ENCODE measurements at regions not wholly inside any gene's neighbourhood (a gene's known extent, or its start where the extent isn't known, plus 50 kb on each side); places are given as distances from the start of the nearest gene placed in this dataset.

DNA sequence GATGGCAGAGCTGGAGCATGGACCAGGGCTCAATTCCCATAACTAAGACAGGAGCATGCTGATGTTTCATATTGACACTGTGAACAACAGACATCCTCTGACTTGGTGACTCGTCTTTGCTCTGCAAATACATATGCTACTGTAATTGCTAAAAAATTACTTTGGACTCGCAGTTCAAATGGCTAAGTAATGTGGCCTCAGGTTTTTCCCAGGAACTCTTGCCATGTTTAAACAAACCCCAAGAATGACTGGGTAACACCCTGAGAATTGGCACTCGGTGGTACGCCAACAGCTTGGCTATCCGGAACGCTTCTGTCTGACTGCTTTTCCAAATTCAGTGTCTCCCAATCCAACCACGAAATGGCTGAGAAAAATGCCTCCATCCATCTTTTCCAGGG is 456.7 kb upstream of the THBS1 start:
- no peak for DNase-seq

DNA sequence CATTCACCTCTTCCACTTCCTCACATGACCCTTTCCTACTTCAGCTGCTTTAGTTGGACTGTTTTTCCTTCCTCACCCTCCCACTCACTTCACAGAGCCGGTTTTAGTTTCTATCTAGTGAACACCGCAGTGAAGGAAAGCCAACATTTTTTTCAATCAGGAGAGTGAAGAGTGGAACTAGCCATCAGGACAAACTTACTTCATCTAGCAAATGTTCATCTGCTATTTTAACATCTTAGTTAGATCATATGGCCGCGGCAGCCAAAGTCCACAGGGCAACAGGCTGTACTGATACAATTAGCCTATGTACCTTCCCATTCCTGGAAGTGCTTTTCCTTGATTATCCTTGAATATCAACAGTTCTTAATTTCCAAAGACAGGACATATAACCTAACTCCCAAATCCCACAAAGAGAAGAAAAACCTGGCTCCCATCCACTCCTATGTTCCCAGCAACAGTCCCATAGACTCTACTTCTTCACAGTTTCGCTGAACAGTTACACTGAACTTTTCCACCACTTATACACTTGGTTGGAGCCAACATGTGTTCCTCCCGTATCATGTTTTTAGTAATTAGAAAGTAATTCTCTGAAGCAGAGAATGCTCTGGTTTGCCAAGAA is 456.2 kb upstream of the THBS1 start:
- DNase-seq, result peak; percentile 57

DNA sequence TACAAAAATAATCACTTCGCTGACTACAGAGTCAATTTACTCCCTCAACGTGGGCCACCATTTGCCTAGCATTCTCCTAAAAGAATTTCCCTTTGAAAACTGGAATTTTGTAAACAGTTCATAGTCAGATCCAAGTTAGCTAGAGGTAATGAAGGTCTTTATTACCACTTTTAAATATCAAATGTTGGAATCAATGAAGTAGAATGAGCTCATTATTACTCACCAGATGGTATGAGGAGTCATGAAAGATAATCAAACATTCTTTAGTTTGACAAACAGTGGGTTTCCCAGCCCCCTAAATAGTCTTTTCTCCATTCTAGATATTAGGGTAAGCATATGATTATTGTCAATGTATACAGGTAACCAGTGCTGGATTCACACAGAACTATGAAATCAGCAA is 455.7 kb upstream of the THBS1 start:
- DNase-seq, result no peak

DNA sequence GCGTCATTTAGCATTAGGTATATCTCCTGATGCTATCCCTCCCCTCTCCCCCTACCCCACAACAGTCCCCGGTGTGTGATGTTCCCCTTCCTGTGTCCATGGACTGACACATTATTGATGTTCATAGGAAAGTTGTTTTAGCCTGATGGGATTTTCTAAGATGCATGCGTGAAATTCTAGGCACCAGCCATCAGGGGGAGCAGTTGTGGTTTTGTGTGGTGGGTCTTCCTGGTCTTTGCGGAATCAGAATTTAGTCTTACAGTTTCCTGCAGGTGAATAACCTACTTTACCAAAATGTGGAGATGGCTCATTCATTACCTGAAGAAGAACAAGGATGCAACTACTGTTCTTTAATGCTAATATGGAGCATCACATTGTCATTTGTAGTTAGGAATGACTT is 455.0 kb upstream of the THBS1 start:
- no peak for DNase-seq

DNA sequence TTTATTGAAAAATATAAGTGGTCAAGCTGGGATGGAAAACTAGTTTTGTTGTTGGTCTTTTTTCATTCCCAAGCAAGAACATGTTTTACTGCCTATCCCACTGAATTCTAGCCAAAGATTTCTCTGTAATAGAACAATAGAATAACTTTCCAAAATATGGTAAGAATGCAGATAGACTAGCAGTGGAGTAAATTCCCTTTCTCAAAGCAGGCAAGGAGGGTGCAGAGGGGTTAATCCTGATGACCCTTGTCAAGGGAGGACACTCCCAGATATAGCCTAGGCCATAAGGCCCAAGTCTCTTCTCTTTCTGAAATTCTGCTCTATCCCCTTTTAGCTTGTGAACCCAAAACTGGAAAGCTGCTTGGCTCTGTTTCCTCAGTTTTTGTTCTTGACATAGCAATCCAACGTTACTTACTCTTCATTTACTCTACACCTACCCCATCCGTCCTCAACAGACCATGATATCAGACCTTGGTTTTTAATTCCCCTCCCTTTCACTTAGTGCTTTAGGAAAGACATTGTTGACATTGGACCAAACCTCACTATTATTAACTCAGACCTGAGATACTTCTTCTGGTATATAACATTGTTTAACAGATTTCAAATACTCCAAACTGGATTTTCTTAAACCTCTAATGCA is 453.6 kb upstream of the THBS1 start:
- no peak for DNase-seq

DNA sequence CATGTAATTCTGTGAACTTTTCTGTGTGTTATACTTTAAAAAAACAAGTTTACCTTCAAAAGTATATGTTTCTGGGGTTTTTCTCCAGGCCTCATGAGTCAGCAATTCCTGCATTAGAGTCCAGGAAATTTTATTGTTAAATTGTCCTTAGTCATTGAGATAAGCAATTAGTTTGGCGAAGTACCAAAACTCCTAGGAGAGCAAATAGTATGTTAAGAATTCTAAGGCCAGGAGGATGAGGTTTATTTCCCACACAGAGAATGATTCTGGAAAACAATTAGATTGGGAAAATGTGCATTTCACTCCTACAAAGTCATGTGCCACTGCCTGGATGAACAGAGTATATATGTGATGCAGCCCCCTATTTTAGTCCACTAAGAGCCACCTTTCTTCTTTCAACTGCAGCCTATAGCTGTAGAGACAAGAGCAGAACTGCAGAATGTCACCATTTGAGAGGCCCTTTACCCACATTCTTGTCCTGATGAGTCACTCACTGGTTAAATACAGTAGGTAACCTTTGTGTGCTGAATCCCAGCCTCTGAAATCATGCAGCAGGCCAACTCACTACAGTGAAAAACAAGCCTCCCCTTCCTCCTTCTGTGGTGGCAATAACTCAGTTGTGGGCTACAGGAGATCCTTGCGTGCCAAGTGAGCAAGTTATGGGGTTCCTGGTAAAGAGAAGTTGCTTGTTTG is 452.8 kb upstream of the THBS1 start:
- no peak for DNase-seq

DNA sequence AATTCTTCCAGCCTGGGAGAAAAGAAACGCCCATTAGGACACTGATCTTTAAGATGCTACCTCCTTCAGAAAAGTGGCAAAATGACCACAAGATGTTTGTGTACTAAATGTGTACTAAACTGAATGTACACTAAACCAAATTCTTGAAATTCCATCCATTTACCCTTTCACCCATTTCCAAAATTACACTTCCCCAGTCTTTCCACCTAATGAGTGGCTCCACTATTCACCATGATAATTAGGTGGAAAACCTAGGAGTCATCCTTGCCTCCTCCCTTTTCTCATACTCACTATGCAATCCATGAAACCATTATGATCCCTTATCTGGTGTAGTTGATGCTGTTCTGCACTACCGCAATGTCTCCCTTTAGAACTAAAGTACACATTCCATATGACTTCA is 452.1 kb upstream of the THBS1 start:
- no peak for DNase-seq

DNA sequence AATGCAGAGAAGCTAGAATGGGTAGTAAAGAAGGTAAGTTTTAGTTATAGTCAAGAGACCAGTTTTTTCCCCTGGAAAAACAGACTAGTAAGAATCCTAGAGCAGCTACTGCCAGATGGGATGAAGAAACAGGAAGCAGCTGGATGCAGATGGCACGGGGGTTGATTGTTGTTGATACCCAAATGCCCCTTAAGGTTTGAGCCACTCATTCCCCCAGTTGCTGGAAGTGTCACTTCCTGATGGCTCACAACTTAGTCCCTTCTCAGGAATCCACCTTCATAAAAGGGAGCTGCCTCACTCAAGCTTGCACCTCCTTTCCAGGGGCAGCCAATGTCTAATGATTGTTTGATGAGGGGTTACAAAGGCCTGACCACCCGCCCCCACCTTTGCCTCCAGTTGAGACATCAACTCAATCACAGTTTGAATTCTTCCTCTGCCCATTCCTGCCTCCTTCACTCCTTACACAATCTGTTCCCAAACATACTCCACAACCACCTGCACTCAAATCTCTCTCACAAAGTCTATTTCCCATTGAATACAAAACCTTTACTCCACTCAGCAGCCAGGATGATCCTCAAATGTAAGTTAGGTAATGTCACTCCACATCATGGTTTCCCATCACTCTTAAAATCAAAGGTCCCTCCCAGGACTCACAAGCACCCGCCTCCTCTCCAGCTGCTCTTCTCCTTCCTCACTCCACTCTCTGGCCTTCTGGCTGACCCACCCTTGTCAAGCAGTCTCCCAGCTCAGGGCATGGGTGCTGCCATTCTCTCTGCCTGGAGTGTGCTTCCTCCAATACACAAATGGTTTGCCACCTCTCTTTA is 450.1 kb upstream of the THBS1 start:
- DNase-seq, result no peak

DNA sequence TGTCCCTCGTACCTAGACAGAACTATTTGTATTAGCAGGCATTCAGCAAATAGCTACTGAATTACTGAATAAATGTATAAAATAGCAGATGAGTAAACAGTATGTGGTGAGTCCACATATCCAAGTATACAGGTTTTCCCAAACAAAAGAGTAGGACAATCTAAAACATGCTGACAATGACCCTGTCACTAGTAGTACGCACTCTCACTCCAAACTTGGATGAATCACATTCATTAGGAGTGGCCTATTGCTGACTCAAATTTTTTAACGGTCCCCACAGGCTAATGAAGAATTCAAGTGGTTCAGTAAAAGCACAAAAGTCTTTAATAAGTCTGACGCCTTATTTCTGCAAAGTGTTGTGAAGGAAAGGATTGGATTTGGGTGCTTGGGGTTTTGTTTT is 449.3 kb upstream of the THBS1 start:
- DNase-seq, result no peak

DNA sequence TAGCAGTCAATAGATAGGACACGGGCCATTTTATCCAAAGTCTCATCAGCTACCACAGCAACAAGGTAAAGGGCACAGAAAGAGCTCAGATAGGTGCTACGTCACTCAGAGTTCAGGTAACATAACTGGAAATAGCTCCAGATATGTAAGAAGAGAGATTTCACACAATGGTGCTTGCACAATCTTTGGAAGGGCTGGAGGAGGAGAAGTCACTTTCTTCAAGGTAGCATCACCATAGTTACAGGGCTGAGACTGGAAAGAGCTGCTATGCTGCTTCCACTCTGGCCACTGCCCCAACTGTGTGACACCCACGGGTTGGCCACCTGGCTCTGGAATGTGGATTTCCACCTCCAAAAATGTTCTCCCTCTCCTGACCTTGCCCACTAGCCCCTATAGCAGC is 448.8 kb upstream of the THBS1 start:
- DNase-seq, result no peak

DNA sequence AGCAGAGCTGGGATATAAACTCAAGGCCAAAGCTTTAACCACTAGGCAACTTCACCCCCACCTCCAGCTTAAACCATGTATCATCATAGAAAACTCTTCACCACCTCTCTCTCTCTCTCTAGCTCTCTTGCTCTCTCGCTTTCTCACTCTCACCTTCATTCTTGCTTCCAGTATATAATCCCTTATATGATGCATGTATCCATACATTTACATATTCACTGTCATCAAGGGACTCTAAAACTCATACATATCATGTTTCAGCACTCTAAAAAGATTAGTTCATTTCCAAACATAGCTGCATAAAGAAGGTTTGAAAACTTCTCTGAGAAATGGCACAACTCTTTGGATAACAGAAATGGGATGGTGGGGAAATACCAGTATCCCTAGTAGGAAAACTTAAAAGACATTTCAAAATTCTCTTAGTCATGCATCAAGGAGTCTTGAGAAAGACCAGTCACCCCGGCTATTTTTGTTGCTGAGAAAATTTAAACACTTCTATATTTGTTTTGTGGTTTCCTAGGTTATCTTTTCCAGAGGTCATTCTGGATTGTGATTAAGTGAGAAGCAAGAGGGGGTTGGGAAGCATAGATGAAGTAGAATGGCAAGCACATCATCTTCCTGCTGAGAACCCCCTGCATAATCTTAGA is 447.8 kb upstream of the THBS1 start:
- DNase-seq, result no peak

DNA sequence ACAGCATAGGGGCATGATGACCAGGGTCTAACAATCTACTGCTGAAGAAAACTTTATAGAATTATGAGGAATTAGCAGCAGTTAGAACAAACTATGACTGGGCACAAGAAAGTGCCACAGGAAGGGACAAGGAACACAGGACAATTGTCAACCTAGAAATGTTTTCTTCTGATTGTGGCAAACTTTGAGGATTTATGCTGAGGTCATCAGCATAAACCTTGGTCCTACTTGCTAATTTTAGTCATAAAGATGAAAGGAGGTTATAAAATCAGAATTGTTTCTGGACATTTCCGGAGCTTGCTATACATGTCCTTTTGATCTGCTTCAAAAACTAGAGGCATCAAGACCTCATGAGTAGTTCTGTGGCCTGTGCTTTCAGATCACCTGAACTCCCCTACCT is 446.6 kb upstream of the THBS1 start:
- DNase-seq, result no peak

DNA sequence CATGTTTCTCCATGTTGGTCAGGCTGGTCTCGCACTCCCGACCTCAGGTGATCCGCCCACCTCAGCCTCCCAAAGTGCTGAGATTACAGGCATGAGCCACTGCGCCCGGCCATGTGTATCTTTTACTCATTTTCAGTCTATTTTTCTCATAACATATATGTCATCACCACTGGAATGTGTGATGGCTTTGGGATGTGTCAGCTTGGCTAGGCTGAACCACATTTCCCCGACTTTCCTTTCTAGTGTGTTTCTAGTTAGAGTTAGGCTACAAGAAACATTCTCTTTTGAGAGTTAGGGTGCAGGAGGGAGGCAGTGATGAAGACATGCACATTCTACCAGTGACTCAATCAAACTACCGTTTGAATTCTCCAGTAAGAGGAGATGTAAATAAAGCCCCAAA is 444.9 kb upstream of the THBS1 start:
- no peak for DNase-seq

DNA sequence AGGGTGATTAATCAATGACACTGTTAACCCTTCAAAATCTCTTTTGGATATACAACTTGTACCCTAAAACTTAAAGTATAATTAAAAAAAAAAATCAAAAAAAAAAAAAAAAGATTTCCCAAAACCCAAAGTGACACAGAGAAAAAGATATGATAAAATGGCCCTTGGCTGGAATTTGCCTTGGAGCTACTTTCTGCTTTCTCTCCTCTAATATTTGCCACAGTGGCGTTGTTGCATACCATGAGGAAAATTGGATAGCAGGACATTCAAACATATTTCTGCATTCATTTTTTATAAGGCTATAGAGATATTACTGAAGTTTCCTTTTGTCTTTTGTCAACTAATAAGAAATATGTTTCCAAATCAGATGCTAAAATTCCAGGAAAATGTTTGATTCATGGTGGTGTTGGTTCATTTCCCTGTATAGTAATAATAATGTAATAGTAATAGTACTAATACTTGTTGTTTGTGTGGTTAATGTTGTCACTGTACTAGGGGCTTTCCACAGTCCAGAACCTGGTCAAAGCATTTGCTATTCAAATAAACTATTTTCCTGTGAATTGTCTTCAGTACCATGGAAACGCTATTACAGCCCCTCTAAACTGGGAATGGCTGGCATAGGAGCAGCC is 441.3 kb upstream of the THBS1 start:
- DNase-seq, result no peak

DNA sequence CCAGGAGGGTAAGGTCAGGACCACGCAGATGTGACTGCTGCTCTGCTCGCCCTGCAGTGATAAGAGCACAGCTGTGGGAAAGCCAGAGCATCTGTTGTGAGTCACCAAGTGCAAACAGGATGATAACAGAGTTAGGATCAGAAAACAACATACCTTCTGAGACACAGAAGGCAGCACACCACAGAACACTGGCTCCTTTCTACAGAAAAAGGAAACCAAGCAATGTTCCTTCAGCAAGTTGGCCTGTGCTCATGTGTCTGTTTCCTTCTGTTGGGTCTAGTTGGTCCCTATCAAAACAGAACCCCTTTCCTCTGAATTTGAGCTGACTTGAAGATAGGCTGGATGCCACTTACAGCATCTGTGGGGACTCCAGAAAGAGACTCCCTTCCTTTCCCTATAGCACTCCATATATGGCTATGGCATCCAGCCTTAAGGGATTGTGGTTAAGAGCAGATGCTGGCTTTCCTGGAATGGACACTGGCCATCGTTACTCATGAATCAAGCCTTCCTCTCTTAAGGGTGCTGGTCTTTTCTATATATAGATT is 440.7 kb upstream of the THBS1 start:
- no peak for DNase-seq

DNA sequence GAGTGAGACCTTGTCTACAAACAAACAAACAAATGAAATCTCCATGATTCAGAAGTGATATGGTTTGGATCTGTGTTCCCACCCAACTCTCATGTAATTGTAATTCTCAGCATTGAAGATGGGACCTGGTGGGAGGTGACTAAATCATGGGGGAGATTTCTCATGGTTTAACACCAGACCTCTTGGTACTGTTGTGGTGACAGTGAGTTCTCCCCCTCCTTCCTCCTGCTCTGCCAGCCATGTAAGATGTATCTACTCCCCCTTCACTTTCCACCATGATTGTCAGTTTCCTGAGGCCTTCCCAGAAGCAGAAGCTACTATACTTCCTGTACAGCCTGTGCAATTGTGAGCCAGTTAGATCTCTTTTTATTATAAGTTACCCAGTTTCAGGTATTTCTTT is 438.4 kb upstream of the THBS1 start:
- DNase-seq, result no peak

DNA sequence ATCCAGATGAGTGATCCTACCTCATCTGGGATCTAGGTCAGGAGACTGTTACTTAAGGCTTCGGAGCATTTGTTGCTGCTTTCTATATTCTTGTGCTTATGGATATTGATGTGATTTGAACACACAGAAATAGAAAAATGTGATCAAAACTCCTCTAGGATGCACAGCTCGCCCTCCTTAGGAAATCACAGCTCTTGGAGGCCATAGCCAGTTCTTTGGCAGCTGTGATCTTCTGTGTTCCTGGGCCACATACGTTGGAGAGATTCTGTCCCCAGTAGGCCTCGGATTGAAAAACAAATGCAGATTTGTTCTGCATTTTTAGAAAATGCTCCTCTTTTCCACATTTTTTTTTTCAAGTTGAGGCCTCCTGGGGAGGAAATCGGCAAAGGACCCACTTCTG is 437.4 kb upstream of the THBS1 start:
- no peak for DNase-seq

DNA sequence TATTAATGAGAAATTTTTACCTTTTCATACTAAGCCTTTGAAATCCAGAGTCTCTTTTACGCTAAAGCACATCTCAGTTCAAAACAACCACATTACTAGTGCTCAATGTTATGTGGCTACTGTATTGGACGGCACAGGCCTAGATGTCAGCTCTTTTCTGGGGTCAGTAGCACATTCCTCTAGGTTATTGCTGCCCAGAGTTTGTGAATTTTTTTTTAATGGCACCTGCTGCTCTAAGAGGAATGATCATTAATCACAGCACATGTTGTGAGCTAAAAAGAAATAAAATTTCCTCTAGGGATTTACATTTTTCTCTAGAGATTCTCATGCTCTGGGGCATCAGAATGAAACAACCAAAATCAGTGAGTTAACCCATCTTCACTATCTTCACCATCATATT is 436.8 kb upstream of the THBS1 start:
- DNase-seq, result no peak

DNA sequence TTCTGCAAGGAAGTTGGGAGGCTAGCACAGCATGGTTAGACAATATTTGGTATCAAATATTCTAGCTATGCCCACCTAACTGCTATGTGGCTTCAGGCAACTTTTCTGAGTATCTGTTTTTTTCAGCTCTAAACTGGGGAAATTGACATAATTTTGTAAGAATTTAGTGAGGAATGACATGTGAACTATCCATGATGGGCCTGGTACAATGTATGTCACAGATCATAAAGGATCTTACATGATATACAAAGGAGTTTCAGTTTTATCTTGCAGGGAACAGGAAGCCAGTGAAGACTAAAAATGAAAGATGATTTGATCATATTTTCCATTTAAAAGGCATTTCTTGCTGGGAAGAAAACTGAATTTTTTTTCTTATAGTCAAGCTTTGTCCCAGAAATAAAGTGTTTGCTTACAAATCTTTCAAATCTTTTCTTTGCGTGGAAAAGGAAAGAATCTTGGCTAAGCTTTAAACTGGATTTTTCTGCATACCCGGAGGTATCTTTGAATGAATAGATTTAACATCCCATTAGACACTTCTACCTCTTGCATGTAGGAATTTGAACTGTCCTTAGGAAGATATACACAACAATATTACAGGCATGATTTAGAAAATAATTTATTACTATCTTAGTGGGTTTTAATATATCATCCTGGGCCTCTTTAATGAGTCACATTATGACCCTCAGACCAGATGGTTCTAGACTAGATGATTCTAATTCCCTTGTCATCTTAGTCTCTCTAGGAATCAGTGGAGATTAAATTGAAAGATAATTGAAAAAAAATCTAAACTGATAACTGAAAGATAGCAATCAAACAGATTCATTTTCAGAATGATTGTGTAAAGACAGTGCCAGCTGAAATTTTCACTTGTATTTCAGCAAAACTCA is 436.0 kb upstream of the THBS1 start:
- DNase-seq, result no peak

DNA sequence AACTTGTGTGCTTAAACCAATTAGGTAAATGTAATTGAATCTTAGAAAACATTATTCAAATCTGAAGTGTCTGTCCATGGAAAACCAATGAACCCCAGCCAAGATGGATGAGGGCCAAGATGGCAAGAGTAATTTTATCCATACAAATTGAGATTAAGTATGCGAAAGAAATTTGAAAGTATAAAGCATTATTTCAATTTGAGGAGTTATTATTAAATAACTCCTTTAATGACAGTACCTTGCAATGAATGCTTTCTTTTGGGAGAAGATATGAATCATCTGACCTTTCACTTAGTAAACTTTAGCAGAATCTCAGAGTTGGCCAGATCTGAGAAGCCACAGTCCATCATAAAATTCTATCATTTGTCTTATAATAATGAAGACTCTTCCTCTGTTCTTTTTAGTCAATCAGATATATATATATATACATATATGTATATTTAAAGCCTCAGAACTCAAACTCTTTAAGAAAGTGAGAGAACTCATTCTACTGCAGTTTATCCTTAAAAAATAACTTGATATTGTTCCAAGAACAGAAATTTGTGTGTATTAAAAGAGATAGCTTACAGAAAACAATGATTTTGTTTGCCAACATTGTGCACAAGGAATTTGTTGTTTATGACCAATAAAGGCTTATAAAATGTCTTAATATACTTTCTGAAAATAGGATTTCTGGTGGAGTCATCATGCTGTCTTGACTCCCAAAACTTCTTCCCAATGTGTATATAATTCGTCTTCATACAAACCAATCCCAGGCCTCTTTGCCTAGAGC is 434.8 kb upstream of the THBS1 start:
- DNase-seq, result no peak
